ENCODE measurements at regions not wholly inside any gene's neighbourhood (a gene's known extent, or its start where the extent isn't known, plus 50 kb on each side); places are given as distances from the start of the nearest gene placed in this dataset.
"Not testable (repeated sequence)": the region's sequence is repeated elsewhere in the genome, so short reads cannot be mapped to it uniquely, and the experiment has no call there.

DNA sequence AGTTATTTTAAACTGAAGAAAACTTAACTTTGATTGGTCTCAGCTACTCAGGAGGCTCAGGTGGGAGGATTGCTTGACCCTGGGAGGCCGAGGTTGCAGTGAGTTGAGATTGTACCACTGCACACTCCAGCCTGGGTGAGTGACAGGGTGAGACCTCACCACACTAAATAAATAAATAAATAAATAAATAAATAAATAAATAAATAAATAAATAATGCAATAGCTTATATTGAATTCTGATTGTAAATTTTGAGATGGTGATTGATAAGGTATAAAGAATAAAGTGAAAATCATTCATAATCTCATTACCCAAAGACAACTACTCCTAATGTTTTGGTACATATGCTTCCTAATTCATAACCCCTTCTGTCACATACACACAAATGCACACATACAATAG lies 58.1 kb downstream of the TUBA3C start:
- no peak for DNase-seq (ENCODE audit: low spot score)

DNA sequence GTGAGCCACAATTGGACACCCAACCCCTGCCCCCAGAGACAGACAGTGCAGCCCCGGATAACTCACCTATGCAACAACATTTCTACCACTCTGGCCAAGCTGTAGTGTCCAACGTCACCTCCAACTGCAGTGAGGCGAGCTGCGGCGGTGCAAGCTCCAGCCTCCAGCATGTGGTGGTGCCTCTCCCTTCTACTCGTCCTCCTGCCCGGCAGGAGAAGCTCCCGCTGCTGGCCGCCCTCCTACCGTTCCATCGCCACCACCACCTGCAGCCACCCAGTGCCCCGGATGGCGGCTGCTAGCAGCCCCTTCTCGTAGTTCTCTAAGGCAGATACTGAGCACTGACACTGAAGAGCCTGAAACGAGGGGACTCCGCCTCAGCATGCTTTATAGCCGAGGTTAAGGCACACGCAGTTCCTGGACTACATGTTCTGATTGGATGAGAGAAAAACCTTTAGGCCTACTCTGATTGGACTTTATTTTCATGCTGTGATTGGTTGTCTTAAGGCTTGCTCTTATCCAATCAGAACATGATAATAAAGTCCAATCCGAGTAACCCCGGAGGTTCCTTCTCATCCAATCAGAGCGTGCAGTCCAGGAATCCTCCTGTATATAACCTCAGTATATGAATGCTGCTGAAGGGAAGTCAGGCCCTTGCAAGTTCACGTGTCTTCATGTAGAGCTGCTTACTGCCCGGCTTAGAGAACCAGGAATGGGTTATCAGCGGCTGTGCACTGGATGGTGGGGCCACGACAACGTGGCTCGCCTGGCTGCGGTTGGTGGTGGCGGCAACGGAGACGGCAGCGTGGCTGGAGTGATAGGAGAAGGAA lies 63.5 kb downstream of the TUBA3C start:
- peak; percentile 56 for DNase-seq (ENCODE audit: low spot score)

DNA sequence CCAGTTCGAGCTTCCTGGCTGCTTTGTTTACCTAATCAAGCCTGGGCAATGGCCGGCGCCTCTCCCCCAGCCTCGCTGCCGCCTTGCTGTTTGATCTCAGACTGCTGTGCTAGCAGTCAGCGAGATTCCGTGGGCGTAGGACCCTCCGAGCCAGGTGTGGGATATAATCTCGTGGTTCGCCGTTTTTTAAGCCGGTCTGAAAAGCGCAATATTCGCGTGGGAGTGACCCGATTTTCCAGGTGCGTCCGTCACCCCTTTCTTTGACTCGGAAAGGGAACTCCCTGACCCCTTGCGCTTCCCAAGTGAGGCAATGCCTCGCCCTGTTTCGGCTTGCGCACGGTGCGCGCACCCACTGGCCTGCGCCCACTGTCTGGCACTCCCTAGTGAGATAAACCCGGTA lies 72.4 kb downstream of the TUBA3C start:
- not testable (repeated sequence) for DNase-seq (ENCODE audit: low spot score)

DNA sequence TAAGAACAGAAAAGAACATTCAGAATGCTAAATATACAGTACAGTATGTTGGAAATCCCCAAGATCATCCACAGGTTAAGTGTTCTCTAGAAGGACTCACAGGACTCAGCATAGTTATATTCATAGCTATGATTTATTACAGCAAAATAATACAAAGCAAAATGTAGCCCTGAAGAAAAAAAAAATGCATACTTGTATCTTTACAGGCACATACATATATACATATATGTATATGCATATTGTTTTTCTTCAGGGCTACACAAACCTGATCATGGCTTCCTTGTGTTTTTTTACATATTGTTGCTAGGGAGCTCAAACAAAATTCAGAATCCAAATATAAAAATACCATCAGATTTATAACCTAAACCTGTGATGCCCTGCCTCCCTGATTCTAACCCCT lies 78.5 kb downstream of the TUBA3C start:
- DNase-seq (ENCODE audit: low spot score), result no peak

DNA sequence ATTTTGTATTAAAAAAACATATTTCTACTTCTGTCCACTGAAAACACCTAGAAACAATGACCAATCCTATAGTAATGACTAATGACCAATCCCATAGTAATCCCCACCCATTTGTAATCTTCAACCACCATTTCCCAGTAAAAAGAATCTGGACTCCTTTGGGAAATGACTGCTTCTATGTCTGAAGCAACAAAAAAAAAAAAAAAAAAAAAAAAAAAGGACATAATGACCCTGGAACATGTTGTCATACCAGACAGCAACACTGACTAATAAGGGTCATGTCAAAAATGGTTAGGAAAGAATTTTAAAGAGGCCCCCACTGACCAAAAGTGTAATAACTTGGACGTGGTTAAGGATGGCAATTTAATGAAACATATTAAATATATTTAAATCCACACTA lies 88.3 kb downstream of the TUBA3C start:
- DNase-seq (ENCODE audit: low spot score), result no peak

DNA sequence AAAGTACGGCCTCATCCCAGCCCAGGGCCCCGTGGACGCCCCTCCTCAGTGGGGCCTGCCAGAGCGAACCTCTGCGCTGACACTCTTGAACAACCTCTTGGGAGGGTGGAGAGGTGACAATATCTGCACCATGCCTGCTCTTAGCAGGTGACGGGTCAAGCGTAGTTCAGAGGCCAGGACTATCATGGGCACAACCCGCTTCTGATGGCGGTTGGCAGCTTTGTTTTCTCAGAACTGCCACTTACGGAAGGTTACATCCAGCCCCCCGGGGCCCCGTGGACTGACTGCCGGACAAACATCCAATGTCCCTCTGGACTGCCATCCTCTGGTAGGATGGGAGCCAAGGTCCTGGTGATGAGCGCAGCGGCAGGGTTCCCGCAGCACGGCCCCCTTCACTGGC lies 91.1 kb downstream of the TUBA3C start:
- DNase-seq (ENCODE audit: low spot score), result no peak

DNA sequence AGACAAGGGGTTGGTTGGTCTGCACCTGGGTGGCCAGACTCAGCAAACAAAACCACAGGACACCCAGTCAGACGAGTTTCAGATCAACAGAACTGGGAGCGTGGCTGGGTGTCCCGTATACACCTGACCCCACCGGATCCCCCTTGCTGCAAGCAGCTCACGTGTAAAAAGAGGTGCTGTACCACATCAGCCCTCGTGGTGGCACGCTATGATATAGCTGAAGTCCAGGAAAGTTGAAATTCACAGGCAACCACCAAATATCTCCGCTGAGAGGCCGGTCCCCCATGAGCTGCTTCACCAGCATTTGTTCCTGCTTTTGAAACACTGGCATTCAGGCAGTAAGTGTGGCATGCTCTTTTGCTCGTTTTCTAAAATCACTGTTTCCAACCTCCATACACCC lies 92.3 kb downstream of the TUBA3C start:
- no peak for DNase-seq (ENCODE audit: low spot score)

DNA sequence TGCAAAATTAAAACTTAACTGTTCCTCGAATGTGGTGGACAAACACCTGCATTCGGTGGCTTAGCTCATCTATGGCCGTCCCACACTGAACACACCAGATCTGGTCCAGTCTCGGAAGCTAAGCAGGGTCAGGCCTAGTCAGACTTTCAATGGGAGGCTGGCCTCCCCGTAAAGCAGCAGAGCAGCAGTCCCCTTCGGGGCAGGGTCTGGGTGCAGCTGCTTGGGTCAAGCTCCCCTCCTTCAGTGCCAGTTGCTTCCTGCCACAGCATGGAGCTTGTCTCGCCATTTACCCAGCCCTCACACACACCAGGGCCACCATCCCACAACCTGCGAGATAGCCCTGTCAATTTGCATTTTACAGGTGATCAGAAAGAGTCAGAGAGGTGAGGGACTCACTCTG lies 93.2 kb downstream of the TUBA3C start:
- no peak for DNase-seq (ENCODE audit: low spot score)

DNA sequence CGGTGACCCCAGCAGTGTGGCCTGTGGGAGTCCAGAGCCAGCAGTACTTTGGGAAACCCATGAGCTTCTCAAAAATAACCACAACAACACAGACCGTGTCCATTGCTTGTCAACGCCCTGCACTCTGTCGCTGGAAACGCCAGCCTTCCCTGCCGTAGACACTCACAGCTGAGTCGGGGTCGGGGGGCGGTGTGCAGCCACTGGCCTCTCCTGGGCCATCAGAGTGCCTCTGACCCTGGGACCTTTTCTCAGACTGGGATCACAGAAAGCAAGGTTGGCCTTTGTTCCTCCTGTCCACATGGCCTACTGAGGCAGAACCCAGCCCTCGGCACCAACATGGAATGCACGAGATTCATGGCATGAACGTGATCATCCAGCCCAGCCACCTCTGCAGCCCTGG lies 95.7 kb downstream of the TUBA3C start:
- no peak for DNase-seq (ENCODE audit: low spot score)

DNA sequence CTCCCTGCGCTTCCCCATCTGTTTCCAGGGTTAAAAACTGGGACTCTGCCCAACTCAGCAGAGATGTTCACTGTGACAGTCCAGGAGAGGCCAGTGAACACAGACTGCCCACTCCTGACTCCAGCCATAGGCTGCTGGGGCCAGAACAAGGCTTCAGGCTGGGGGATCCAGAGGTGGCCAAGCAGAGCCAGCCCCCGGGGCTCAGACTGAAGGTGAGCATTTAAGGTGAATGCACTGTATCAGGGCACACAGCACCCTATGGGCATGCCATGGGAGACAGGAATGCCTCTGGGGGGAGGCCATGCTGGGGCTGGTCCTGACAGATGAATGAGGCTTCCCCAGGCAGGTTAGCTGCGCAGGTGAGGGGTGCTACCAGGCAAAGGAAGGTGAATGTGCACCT lies 96.4 kb downstream of the TUBA3C start:
- no peak for DNase-seq (ENCODE audit: low spot score)

DNA sequence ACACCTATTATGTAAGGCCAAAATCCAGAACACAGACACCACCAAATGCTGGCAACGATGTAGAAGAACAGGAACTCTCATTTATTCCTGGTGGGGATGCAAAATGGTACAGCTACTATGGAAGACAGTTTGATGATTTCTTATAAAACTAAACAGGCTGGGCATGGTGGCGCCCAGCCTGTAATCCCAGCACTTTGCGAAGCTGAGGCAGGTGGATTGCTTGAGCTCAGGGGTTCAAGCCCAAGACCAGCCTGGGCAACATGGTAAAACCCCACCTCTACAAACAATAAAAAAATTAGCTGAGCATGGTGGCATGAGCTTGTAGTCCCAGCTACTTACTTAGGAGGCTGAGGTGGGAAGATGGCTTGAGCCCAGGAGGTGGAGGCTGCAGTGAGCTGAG lies 98.3 kb downstream of the TUBA3C start:
- DNase-seq (ENCODE audit: low spot score), result no peak

DNA sequence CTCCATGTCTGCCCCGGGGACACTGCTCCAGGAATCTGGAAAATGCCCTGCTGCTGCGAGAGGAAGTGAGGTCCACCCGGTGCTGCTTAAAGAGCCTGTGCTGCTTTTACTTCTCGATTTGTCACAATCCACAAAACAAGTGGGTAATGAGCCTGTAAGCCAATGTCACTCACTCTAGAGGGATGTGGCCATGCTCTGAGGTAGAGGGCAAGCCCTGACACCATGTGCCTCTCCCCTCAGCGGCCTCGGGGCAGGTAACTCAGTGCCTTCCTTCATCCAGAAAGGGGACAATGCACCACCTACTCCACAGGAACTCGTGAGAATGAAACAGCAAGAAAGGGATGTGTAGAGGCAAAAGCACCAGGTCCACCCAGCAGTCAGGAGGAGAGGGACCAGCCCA lies 106.2 kb downstream of the TUBA3C start:
- DNase-seq (ENCODE audit: low spot score), result no peak

DNA sequence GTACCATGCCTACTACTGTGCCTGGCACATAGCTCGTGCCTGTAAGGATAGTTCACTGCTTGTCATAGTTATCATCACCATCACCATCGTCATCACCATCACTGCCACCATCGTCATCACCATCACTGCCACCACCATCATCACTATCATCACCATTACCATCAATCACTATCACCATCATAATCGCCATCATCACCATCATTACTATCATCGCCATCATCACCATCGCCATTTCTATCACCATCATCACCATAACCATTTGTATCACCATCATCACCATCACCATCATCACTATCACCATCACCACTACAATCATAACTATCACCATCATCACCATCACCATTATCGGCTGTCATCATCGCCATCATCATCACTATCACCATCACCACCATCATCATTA lies 107.1 kb downstream of the TUBA3C start:
- DNase-seq (ENCODE audit: low spot score), result no peak

DNA sequence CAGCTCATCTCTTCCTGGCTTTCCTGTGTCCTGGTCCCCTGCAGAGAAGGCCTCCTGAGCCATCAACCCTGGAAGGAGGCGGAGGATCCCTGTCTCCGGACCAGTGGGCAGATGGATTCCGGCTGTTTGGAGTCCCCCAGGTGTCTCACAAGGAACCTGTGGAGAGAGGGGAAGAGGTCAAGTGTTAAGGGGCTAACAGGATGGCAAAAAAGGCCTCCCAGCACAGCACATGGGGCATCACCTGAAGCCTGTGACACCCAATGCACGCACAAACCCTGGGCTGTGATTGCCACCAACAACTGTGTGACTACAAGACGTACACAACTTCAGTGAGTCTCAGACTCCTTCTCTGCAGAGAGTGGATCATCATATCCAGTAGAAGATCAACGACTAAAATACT lies 107.5 kb downstream of the TUBA3C start:
- not testable (repeated sequence) for DNase-seq (ENCODE audit: low spot score)

DNA sequence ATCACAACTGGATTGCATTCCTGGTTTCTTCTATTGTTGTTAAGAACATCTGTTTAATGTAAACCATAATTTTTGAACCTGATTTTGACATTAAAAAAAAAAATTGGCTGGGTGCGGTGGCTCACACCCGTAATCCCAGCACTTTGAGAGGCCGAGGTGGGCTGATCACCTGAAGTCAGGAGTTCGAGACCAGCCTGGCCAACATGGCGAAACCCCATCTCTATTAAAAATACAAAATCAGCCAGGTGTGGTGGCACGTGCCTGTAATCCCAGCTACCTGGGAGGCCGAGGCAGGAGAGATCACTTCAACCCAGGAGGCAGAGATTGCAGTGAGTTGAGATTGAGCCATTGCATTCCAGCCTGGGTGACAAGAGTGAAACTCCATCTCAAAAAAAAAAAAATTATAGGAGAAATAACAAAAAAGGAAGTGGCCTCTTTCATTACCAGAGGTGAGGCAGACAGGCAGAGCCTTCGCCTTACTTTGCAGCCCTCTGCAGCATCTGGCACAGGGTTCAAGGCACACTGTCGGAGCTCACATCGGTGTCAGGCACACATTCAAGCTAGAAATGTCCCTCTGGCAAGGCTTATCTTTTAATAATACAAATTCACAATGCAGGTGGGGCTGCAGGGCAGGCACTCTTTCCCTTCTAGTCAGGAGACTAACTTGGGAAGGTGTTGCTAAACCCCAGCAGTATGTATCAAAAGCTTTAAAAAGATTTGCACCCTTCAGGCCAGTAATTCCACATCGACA lies 108.5 kb downstream of the TUBA3C start:
- DNase-seq (ENCODE audit: low spot score), result not testable (repeated sequence)

DNA sequence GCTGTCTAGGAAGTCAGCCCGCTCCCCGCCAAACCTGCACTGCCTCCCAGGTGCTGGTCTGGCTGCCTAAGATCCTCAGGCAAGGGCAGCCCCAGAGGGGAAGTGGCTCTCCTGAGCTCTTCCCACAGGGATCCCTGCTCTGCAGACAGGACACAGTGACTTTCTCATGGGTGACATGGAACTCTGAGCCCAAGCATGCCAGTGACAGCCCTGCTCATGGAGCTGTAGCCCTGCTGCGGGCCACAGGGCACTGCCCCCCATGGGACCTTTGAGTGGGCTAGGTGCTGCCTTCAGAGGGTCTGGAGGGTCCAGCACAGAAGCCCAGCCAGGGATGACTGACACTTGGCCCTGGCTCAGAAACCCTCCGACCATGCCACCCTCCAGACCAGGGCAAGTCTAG lies 109.1 kb downstream of the TUBA3C start:
- DNase-seq (ENCODE audit: low spot score), result no peak

DNA sequence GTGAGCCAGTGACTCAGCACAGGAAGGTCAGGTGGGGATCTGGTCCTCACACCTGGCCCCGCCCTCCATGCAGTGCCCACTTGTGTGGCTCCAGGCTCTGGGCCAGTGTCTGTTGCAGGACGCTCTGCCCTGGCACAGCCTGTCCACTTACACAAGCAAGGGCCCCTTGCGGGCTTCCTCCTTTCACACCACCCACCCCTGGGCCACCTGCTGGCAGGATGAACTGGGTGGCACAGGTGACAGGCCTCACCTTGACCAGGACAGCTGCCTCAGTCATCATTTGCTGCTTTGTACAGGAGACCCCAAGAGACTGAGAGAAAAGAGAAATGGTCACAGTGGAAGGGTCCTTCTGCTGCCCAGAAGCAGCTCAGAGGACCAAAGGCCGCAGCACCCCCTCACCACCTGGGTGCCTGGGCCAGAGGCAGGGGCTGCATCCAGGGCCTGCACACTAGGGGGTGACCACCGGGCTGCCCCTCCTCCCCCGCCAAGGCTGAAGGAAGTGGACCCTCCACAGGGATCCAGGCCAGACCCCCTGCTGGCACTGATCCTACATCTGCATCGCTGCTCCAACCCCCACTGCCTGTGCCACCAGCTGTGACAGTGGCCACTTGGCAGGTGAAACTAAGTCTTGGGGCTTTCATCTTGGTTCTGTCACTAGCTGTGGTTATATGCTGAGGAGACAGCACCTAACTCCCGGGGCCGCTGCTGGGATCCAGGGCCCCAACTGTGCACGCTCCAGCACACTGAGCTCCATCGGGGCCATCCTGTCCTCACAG lies 110.3 kb downstream of the TUBA3C start:
- no peak for DNase-seq (ENCODE audit: low spot score)

DNA sequence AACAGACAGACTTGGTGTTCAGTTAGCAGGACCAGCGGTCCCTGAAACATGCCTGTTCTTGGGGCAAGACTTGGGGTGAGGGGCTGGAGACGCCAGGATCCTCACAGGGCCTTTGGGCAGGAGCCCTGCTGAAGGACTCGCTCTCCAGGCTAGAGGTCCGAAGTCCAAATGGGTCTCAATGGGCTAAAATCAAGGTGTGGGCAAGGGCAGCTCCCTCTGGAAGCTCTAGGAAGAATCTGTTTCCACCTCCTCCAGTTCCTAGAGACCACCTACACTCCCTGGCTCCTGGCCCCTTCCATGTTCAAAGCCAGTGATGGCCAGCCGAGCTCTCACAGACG lies 111.3 kb downstream of the TUBA3C start:
- no peak for DNase-seq (ENCODE audit: low spot score)

DNA sequence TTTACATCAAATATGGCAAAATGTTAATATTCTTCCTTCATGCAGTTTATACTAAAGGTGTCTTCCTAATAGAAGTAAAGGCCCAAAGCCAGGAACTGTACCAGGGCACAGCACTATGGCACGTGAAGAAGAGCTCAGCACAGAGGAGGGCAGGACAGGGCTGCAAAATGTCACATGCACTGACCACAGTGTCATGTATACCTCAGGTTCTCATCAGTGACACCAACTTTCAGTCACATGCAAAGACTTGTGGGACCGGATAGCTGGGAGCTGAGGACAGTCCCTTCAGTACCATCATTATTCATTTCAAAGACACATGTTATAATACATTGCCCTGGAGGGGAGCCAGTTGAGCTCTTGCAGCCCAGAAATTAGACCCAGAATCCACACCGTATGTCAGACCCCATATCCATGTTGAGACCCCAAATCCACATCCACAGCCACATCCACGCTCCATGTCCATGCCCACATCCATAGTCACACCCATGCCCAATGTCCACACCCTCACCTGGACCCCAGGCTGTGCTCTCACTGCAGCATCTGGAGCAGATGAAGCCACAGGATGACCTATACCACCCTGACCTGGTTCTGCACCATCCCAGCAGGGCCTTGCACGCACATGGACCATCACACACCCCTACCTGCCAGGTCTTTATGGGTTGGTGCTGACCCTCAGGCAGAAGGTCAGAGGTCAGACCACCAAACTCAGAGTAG lies 111.8 kb downstream of the TUBA3C start:
- no peak for DNase-seq (ENCODE audit: low spot score)

DNA sequence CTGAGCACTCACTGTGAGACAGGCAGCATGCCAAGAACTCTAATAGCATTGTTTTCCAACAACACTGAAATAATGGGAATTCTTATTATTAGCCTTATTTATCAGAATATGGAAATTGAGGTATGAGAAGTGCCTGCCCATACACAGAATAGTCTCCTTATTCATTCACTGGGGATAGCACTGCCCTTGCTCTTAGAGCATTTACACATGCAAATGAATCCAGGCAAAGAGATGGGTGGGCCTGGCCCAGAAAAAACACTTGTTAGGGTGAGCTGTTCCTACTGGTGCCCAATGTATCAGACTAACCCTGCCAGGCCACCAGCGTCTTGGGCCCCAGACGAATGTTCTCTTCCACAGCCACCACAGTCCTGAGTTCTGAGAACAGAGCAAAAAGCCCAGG lies 112.9 kb downstream of the TUBA3C start:
- no peak for DNase-seq (ENCODE audit: low spot score)

DNA sequence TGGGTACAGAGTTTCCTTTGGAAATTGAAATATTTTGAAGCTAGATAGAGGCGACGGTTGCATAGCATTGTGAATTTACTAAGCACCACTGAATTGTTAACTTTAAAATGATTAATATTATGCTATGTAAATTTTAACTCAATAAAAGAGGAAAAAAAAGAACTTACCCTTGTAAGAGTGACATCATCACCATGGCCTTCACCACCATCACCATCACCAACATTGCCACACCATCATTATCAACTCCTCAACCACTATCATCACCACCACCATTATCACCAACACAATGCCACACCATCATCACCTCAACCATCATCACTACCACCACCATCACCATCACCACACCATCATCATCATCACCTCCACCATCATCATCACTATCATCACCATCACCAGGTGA lies 113.9 kb downstream of the TUBA3C start:
- no peak for DNase-seq (ENCODE audit: low spot score)

DNA sequence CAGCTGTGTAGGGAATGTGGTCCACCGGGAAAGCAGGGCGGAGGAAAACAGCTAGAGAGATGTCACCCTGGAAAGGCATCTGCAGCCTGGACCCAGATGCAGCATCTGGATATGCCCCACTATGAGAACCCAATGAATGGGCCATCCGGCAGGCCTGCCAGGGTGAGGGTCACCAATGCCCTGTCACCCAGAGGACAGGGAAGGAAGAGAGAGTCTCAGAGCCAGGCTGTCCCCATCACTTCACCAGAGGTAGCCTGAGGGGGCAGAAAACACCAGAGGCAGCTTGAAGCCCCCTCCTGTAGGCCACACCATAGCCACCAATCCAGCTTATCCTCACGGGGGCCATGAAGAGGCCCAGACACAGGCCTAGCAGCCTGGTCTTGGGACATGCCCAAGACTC lies 118.8 kb downstream of the TUBA3C start:
- no peak for DNase-seq (ENCODE audit: low spot score)

Data from A172 (cell line).